H9 (cell line): ENCODE measurements at regions not wholly inside any gene's neighbourhood (a gene's known extent, or its start where the extent isn't known, plus 50 kb on each side); places are given as distances from the start of the nearest gene placed in this dataset.

Experiments
- DNase-seq: peaks from one replicate; pipeline ENCODE4 v3.0.0-alpha.2; 2017
- H2AFZ ChIP-seq: one replicate; pipeline ENCODE4 v1.6.1; 2013; ENCODE audit warnings: mild to moderate bottlenecking, low read length, control low read depth, moderate library complexity
- H2AK5ac ChIP-seq: 2 replicates; pipeline ENCODE4 v1.6.1; 2013; ENCODE audit warnings: low read length, control low read depth, mixed read lengths; ENCODE audit not compliant: insufficient read length
- H2BK120ac ChIP-seq: one replicate; pipeline ENCODE4 v1.6.1; 2013; ENCODE audit warnings: low read depth, mild to moderate bottlenecking, low read length, control low read depth, inconsistent platforms; ENCODE audit not compliant: poor library complexity, severe bottlenecking
- H2BK12ac ChIP-seq: 2 replicates; pipeline ENCODE4 v1.6.1; 2013; ENCODE audit warnings: low read length, control low read depth, mixed read lengths, low read depth; ENCODE audit not compliant: insufficient read length
- H2BK15ac ChIP-seq: 2 replicates; pipeline ENCODE4 v1.6.1; 2013; ENCODE audit warnings: low read depth, low read length, control low read depth
- H2BK20ac ChIP-seq: one replicate; pipeline ENCODE4 v1.6.1; 2013; ENCODE audit warnings: low read depth, mild to moderate bottlenecking, low read length, control low read depth, inconsistent platforms; ENCODE audit not compliant: poor library complexity, severe bottlenecking
- H2BK5ac ChIP-seq: 2 replicates; pipeline ENCODE4 v1.6.1; 2013; ENCODE audit warnings: low read length, control low read depth, mixed read lengths; ENCODE audit not compliant: insufficient read length
- H3K14ac ChIP-seq: 2 replicates; pipeline ENCODE4 v1.6.1; 2013; ENCODE audit warnings: low read length, control low read depth; ENCODE audit not compliant: insufficient read depth
- H3K18ac ChIP-seq: 2 replicates; pipeline ENCODE4 v1.6.1; 2013; ENCODE audit warnings: low read depth, mild to moderate bottlenecking, mixed read lengths, low read length, control low read depth; ENCODE audit not compliant: insufficient read length
- H3K23ac ChIP-seq: 2 replicates; pipeline ENCODE4 v1.6.1; 2013; ENCODE audit warnings: low read length, control low read depth, mixed read lengths, low read depth; ENCODE audit not compliant: insufficient read length
- H3K23me2 ChIP-seq: 2 replicates; pipeline ENCODE4 v1.6.1; 2013; ENCODE audit warnings: low read depth, mild to moderate bottlenecking, mixed read lengths, low read length, control low read depth; ENCODE audit not compliant: insufficient read length, poor library complexity, severe bottlenecking
- H3K27ac ChIP-seq: 2 replicates; pipeline ENCODE4 v1.5.1; 2013; ENCODE audit warnings: low read length, control low read depth, mixed read lengths, low read depth; ENCODE audit not compliant: insufficient read length
- H3K27me3 ChIP-seq: 2 replicates; pipeline ENCODE4 v1.6.1; 2013; ENCODE audit warnings: low read length, control low read depth, inconsistent platforms; ENCODE audit not compliant: insufficient read depth
- H3K4ac ChIP-seq: 2 replicates; pipeline ENCODE4 v1.6.1; 2013; ENCODE audit warnings: low read depth, mild to moderate bottlenecking, control low read depth, inconsistent platforms, low read length, moderate library complexity
- H3K4me1 ChIP-seq: 2 replicates; pipeline ENCODE4 v1.6.1; 2013; ENCODE audit warnings: low read length, control low read depth, inconsistent platforms; ENCODE audit not compliant: insufficient read depth
- H3K4me2 ChIP-seq: 2 replicates; pipeline ENCODE4 v1.6.1; 2013; ENCODE audit warnings: low read length, control low read depth, mixed read lengths; ENCODE audit not compliant: insufficient read length, insufficient read depth
- H3K56ac ChIP-seq: 2 replicates; pipeline ENCODE4 v1.6.1; 2013; ENCODE audit warnings: low read depth, mild to moderate bottlenecking, mixed read lengths, low read length, control low read depth; ENCODE audit not compliant: insufficient read length
- H3K79me1 ChIP-seq: 2 replicates; pipeline ENCODE4 v1.6.1; 2013; ENCODE audit warnings: low read depth, mild to moderate bottlenecking, moderate library complexity, low read length, control low read depth, inconsistent platforms; ENCODE audit not compliant: insufficient read depth, poor library complexity, severe bottlenecking
- H3K79me2 ChIP-seq: 2 replicates; pipeline ENCODE4 v1.6.1; 2013; ENCODE audit warnings: low read length, control low read depth, inconsistent platforms; ENCODE audit not compliant: insufficient read depth
- H3K9ac ChIP-seq: 2 replicates; pipeline ENCODE4 v1.6.1; 2013; ENCODE audit warnings: low read length, control low read depth, mixed read lengths; ENCODE audit not compliant: insufficient read length; ENCODE audit errors: extremely low read depth
- H3K9me3 ChIP-seq: one replicate; pipeline ENCODE4 v1.6.1; 2013; ENCODE audit warnings: low read depth, low read length, inconsistent platforms; ENCODE audit not compliant: control insufficient read depth
- H3T11ph ChIP-seq: one replicate; pipeline ENCODE4 v1.6.1; 2013; ENCODE audit warnings: mild to moderate bottlenecking, low read length, control low read depth, inconsistent platforms
- H4K20me1 ChIP-seq: one replicate; pipeline ENCODE4 v1.6.1; 2013; ENCODE audit not compliant: control insufficient read depth, insufficient read length, insufficient read depth
- H4K5ac ChIP-seq: 2 replicates; pipeline ENCODE4 v1.6.1; 2013; ENCODE audit warnings: low read depth, mild to moderate bottlenecking, mixed read lengths, low read length, control low read depth; ENCODE audit not compliant: insufficient read length
- H4K8ac ChIP-seq: replicated peaks from 2 replicates; pipeline ENCODE4 v1.6.1; 2013; ENCODE audit warnings: low read length, control low read depth, mixed read lengths, low read depth; ENCODE audit not compliant: insufficient read length
- H4K91ac ChIP-seq: 2 replicates; pipeline ENCODE4 v1.6.1; 2013; ENCODE audit warnings: low read depth, mild to moderate bottlenecking, moderate library complexity, mixed read lengths, low read length, control low read depth; ENCODE audit not compliant: insufficient read length
- H3K27ac Mint-ChIP-seq, 3 experiments: 2 replicates in 2 of 3; 3 replicates in 1 of 3; pipeline ENCODE4 v1.8.0; 2020 to 2021; ENCODE audit warnings: mixed read lengths in 3 of 3, mild to moderate bottlenecking in 1 of 3, moderate library complexity in 1 of 3
- H3K27me3 Mint-ChIP-seq: 2 replicates; pipeline ENCODE4 v1.8.0; 2021; ENCODE audit warnings: low read depth, mild to moderate bottlenecking, moderate library complexity, mixed read lengths
- H3K36me3 Mint-ChIP-seq, 3 experiments: 2 replicates in 2 of 3; 3 replicates in 1 of 3; pipeline ENCODE4 v1.8.0; 2020 to 2021; ENCODE audit warnings: low read depth in 3 of 3, mixed read lengths in 3 of 3; ENCODE audit not compliant: insufficient read depth in 1 of 3
- H3K4me1 Mint-ChIP-seq, 2 experiments: 2 replicates each; pipeline ENCODE4 v1.8.0; 2020; ENCODE audit warnings: mixed read lengths in 2 of 2
- H3K4me3 Mint-ChIP-seq, 2 experiments: 2 replicates in 1 of 2; 3 replicates in 1 of 2; pipeline ENCODE4 v1.8.0; 2020 to 2021; ENCODE audit warnings: mild to moderate bottlenecking in 2 of 2, mixed read lengths in 2 of 2, moderate library complexity in 1 of 2
- H3K9me3 Mint-ChIP-seq, 2 experiments: 2 replicates in 1 of 2; 3 replicates in 1 of 2; pipeline ENCODE4 v1.8.0; 2020; ENCODE audit warnings: mild to moderate bottlenecking in 2 of 2, mixed read lengths in 2 of 2, moderate library complexity in 1 of 2
- CTCF ChIP-seq: fragments of 200-600 bp; sonication (generic); conservative IDR thresholded peaks from 3 replicates; pipeline ENCODE4 v1.8.0; 2021; ENCODE audit warnings: antibody characterized with exemption, mild to moderate bottlenecking
- WGBS: extraction: QIAGEN DNeasy Blood & Tissue Kit; methylation state at CpG from one replicate; pipeline ENCODE4 v1.1.7; 2013; ENCODE audit warnings: missing lambda C conversion rate, low lambda C conversion rate, mixed read lengths; ENCODE audit not compliant: insufficient read length; ENCODE audit errors: extremely low coverage; 5-methylcytosine and 5-hydroxymethylcytosine counted together

GRCh38 chr9:109558718-109559151 is 60.6 kb upstream of the PTPN3 start:
- no peak overlapping the region for H2BK15ac ChIP-seq
- no peak overlapping the region for H3K27ac ChIP-seq
- no peak overlapping the region for H3K23ac ChIP-seq
- no peak overlapping the region for H3K18ac ChIP-seq
- WGBS = no CpG with 5 or more reads among the region's 5 CpGs
- H4K91ac ChIP-seq = no peak overlapping the region
- H3K4me2 ChIP-seq = no peak overlapping the region
- H2BK5ac ChIP-seq = no peak overlapping the region
- no peak for TF ChIP-seq CTCF
- no peaks in the 10 kb centered on the region; a peak in 1 of 5 replicates for H3K9me3 Mint-ChIP-seq
- no peaks in the 10 kb centered on the region for H3K23me2 ChIP-seq
- no peak overlapping the region for H3K27ac Mint-ChIP-seq
- no peak overlapping the region for H2BK120ac ChIP-seq
- H3K9ac ChIP-seq = no peak overlapping the region
- H3T11ph ChIP-seq = no peak overlapping the region
- no peak for DNase-seq
- peaks cover 2% of the 10 kb centered on the region; the same call in 1 of the 2 replicates for H3K27me3 Mint-ChIP-seq
- peaks cover 25 to 32% of the 10 kb centered on the region in 2 experiments for H3K4me1 Mint-ChIP-seq
- H3K4ac ChIP-seq = no peak overlapping the region
- H3K79me1 ChIP-seq = no peaks in the 10 kb centered on the region
- no peak overlapping the region for H2AFZ ChIP-seq
- no peaks in the 10 kb centered on the region for H3K9me3 ChIP-seq
- H2BK20ac ChIP-seq = no peak overlapping the region
- H3K79me2 ChIP-seq = no peaks in the 10 kb centered on the region
- peaks cover 18% of the 10 kb centered on the region; the same call in 1 of the 2 replicates for H3K4me1 ChIP-seq
- no peak overlapping the region for H2AK5ac ChIP-seq
- no peaks in the 10 kb centered on the region for H3K27me3 ChIP-seq
- no peak overlapping the region for H4K8ac ChIP-seq
- no peaks in the 10 kb centered on the region for H3K36me3 Mint-ChIP-seq
- H3K56ac ChIP-seq = no peak overlapping the region
- no peak overlapping the region for H2BK12ac ChIP-seq
- no peak overlapping the region for H3K14ac ChIP-seq
- no peak overlapping the region for H3K4me3 Mint-ChIP-seq
- no peaks in the 10 kb centered on the region for H4K20me1 ChIP-seq
- H4K5ac ChIP-seq = no peak overlapping the region
